HT-29 (cell line): ENCODE measurements at regions not wholly inside any gene's neighbourhood (a gene's known extent, or its start where the extent isn't known, plus 50 kb on each side); places are given as distances from the start of the nearest gene placed in this dataset.
A peak's percentile ranks its signal among the peaks of the same experiment; 100 is the strongest.
"Not testable (repeated sequence)": the region's sequence is repeated elsewhere in the genome, so short reads cannot be mapped to it uniquely, and the experiment has no call there.

ENCODE experiments used
- DNase-seq: peaks from one replicate; pipeline ENCODE4 v3.0.0-alpha.2; 2015; ENCODE audit warnings: low spot score

DNA sequence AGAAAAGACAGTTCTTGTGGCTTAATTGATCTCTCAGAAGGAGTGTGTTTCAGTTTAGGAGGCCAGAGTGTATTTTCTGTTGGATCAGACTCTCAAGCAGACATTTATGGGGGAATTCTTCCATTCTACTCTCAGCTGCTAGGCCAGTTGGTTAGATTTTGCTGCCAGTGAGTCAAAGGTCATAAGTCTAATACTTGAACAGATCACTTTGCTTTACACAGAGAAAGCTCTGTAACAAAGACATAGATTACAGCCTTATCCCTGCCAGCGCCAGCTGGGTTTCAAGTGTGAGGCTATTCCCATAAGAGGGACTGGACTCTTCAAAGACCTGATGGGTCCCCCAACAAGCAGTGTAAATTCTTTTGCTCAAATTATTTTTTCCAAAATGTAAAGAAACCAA lies 145.6 kb upstream of the SEMA3C start:
- DNase-seq = peak; percentile 29

- no peak for DNase-seq
These were observed 143.9 kb upstream of the SEMA3C start for GRCh38 chr7:81062755-81063154.

GRCh38 chr7:81057469-81057868 lies 138.6 kb upstream of the SEMA3C start:
- not testable (repeated sequence) for DNase-seq

DNA sequence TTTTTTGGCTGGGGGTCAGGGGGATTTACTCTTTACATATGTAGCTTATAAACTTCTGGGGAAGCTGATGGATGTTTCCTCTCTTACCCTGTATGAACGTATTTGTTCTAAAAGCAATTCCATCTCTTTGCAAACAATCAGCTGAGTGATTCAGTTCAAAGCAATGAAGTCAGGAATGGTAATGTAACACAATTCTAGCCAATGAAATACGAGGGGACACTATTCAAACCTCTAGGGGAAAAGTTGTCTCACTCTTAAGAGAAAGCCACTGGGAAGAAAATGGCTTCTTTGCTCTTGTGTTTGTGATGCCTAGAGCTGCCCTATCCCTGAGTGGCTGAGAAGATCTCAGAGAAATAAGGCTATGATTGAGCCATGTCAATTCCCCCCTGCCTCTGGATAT lies 134.8 kb upstream of the SEMA3C start:
- DNase-seq = no peak

DNA sequence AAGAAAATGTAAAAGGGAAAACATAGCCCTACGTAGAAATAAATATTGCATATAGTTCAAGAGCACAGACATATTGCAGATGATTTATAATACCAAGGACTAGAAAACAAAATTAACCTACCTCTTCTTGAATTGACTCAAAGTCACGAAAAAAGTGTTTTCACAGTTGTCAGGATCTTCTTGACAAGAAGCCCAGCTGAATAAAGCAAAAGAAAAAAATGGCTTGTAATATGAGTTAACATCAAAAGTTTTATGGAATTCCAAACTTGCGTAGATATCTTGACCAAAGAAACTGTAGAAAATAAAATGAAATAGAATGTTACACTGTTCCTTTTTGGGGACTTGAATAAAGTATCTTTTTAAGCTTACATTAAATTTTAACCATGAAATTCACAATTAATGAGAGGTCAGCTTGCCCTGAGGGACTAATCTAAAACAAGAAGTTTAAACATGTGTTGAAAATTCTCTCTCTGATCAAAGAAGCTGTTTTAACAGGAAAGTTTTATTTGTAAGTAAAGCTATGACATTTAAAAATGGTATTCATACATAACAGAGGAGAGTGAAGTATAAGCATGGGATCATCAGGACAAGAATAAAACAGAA lies 133.1 kb upstream of the SEMA3C start:
- DNase-seq = no peak

- no peak for DNase-seq
These were observed 126.7 kb upstream of the SEMA3C start for GRCh38 chr7:81045491-81046030.

- DNase-seq = not testable (repeated sequence)
These were observed 123.8 kb upstream of the SEMA3C start for GRCh38 chr7:81042646-81043045.

DNA sequence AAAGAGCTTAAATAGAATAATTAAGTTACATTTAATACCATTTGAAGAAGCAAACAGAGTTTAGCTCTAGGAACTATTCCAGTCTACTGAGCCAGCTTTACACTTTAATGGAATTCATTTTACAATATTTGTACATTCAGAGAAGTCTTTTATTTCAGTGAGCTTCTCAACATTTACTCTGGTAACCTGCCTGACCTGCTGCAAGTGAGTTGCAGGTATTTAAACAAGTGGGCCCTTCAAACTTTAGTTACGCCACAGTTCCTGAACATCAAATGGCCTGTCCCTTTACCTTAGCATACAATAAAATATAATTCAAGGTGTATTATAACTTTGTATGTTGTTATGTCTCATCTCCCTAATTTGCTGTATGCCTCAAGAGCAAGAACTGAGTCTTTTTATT lies 121.6 kb upstream of the SEMA3C start:
- no peak for DNase-seq

DNA sequence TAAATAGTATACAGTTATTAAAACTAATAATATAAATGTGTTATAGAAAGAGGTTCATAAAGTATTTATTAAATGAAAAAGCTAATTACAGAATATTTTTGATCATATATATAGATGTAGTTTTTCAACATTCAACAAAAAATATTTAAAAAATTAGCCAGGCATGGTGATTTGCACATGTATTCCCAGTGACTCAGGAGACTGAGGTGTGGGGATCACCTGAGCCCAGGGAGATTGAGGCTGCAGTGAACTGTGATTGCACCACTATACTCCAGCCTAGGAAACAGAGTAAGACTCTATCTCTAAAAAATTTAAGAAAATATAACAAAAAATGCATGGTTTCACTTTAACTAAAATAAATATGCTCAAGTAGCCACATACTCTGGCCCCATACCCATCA lies 118.0 kb upstream of the SEMA3C start:
- DNase-seq = no peak

- DNase-seq = no peak
These were observed 117.2 kb upstream of the SEMA3C start for GRCh38 chr7:81036057-81036456.

DNA sequence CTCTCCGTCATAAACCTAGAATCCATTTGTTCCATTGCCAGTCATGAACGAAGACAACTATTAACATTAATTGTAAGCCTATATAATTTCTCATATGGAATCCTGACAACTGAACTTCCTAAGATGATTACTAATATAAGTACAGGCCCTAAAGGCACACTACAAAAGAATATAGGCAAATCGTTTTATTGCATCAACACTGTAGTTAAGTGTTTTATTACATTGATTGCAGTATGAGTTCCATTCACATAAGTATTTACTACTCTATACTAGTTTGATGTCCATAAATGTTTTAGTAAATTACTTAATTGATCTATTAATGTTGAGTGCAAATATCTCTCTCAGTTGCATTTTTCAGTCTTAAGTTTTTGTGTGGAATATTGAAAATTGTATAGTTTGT lies 113.1 kb upstream of the SEMA3C start:
- no peak for DNase-seq

- no peak for DNase-seq
These were observed 112.4 kb upstream of the SEMA3C start for GRCh38 chr7:81031243-81031642.

- DNase-seq = no peak
These were observed 111.6 kb upstream of the SEMA3C start for GRCh38 chr7:81030472-81030871.

DNA sequence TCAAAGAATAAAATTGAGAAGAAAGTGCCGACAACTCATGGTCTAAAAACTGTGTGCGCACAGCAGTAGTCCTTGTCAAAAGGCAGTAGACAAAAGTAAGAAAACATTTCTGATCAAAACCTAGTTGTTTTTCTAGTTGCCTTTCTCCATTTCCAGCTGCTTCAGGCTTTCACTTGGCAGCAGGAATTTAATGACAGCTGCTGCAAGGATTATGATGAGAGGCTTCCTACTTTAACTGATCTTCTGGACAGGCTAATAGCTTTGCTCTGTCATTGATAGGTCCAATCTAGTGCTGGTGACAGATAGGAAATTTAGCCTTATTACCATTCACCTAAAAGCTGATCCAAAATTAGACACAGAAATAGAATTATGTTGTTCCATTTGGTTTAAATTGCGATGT lies 110.7 kb upstream of the SEMA3C start:
- DNase-seq = no peak

DNA sequence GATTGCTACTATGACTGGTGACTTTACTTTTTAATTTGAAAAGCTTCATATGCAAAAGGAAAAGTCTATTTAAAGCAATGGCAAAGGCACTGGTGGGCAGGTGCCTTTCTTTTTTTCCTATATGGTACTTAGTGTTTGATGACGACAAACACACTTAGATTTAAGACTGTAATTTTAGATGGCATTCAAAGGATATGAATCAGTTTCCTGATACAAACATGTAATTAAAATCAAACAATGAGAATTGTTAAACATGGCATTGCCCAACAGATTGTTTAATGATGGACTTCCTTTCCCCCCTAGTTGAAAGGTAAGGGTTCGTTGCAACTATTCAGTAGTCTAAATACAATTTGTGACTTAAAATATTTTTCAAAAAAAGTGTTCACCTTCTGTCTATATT lies 106.5 kb upstream of the SEMA3C start:
- DNase-seq = no peak

GRCh38 chr7:81014908-81015307 lies 96.1 kb upstream of the SEMA3C start:
- no peak for DNase-seq

DNA sequence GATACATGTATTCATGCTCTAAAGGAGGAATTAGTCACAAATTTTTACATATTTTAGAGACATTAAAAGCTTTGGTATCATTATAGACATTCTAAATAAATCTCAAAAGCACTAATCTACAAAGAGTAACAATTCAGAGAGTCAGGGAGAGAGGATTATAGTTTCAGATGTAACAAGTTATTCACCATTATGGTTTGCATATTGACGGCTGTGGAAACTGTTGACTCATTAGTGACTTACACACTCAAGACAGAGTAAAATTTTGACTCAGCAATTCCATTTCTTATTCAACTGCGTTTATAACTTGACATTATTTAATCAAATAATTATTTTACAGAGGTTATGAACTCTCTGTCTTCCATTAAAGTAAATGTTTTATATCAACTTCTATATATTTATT lies 95.4 kb upstream of the SEMA3C start:
- no peak for DNase-seq

GRCh38 chr7:81013083-81013817 lies 94.4 kb upstream of the SEMA3C start:
- DNase-seq = no peak

DNA sequence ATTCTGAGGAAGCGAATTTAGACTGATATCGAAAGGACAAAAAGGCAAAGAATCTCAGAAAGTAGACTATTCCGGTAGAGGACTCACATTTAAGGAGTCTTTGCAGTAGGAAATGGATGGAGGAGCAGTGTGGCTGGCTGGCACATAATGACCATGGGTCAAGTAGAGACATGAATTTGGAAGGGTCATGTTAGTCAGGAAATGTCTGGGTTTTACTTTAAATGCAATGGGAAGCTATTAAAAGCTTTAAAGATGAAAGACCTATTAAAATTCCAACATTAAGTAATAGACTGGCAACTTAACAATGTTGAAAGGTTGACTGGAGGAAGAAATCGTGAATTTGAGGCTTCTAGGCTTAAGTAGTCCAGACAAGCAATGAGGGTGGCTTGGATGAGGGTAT lies 90.0 kb upstream of the SEMA3C start:
- no peak for DNase-seq

DNA sequence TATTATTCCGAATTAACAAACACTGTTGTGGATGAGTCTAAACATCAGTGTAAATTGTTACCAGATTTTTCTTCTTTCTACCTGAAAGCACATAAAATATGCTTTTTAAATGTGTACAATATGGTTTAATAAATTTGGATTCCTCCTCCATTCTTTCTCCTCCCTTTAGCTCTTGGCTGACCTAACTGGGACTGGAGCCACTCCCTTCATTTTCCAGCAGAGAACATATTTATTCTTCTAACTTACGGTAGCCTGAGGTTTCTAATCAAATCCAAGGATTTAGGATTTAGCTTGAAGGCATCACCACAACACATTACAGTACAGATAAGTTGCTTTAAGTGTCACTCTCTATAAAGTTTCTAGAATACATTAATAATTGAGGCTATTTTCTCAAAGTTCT lies 88.2 kb upstream of the SEMA3C start:
- no peak for DNase-seq

DNA sequence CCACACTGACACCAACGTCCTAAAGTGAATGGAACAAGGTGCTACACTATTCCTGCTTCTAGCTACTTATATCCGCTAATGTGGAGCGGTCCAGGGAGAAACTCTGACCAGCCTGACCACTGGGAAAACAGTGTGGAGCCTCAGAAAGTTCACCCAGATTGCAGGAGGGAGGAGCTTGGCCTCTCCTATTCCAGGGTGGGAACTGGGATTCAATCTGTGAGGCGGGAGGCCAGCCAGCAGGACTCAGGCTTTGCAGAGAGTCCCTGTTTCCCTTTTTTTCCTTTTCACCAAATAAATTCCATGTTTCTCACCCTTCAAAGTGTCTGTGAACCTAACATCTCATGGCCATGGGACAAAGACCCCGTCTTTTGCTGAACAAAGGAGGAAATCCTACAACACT lies 86.4 kb upstream of the SEMA3C start:
- no peak for DNase-seq

DNA sequence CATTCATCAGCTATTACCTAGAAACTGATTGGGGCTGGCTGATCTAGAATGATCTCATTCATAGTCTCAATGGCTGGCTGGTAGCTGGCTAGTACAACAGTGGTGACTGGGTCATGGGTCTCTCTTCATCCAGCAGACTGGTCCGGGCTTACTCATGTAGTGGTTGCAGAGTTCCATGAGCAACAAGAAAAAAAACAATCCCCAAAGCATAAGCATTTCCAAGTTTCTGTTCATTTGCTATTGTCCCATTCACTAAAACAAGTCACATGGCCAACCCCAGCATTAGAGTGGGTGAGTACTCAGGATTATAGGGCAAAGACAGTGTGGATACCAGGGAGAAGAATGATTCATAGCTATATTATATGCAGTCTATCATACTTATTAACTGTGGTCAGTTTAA lies 85.2 kb upstream of the SEMA3C start:
- no peak for DNase-seq

DNA sequence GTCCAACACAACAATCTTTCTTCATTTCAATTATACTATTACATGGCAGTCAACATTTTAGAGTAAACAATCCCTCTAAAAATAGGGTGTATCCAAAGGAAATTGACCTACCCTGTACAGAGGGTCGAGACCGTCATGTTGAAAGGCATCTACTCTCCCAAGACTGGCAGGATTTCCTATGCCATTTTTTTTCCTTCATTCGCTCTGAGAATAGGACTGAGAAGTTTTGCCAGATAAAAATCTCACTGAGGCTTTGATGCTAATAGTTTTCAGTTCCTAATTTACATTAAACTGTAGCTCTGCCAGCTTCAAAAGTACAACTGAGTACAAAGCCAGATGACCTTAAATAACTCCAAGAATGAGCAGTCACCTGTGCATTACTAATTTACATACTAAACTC lies 84.5 kb upstream of the SEMA3C start:
- no peak for DNase-seq
